ENCODE measurements at regions not wholly inside any gene's neighbourhood (a gene's known extent, or its start where the extent isn't known, plus 50 kb on each side); places are given as distances from the start of the nearest gene placed in this dataset.

GRCh38 chr9:31320494-31320893 is 1063.9 kb upstream of the ACO1 start:
- no TSS peak for BruUV-seq (replicated peaks)
- Histone ChIP-seq H3K27me3 (ENCODE audit: control insufficient read depth, insufficient read depth, low read length) (no peaks in the 10 kb centered on the region), H3K9me3 (ENCODE audit: control insufficient read depth, insufficient read depth, low read depth, low read length) (0 out of 2 replicates have a peak, but pooled peaks cover 2% of the 10 kb centered on the region), H3K36me3 (ENCODE audit: control insufficient read depth, insufficient read depth, low read length) (no peaks in the 10 kb centered on the region), H3K4me3 (ENCODE audit: low read depth in 2 of 2, low read length in 2 of 2) (no peak overlapping the region), H3K4me1 (ENCODE audit: control insufficient read depth, insufficient read depth, low read length) (no peaks in the 10 kb centered on the region), H3K27ac (ENCODE audit: low read length) (no peak overlapping the region)
- TF ChIP-seq, protein P1, sequence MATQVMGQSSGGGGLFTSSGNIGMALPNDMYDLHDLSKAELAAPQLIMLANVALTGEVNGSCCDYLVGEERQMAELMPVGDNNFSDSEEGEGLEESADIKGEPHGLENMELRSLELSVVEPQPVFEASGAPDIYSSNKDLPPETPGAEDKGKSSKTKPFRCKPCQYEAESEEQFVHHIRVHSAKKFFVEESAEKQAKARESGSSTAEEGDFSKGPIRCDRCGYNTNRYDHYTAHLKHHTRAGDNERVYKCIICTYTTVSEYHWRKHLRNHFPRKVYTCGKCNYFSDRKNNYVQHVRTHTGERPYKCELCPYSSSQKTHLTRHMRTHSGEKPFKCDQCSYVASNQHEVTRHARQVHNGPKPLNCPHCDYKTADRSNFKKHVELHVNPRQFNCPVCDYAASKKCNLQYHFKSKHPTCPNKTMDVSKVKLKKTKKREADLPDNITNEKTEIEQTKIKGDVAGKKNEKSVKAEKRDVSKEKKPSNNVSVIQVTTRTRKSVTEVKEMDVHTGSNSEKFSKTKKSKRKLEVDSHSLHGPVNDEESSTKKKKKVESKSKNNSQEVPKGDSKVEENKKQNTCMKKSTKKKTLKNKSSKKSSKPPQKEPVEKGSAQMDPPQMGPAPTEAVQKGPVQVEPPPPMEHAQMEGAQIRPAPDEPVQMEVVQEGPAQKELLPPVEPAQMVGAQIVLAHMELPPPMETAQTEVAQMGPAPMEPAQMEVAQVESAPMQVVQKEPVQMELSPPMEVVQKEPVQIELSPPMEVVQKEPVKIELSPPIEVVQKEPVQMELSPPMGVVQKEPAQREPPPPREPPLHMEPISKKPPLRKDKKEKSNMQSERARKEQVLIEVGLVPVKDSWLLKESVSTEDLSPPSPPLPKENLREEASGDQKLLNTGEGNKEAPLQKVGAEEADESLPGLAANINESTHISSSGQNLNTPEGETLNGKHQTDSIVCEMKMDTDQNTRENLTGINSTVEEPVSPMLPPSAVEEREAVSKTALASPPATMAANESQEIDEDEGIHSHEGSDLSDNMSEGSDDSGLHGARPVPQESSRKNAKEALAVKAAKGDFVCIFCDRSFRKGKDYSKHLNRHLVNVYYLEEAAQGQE (IDR thresholded peaks at IDR 0.05; ENCODE audit: insufficient read depth in 1 of 2, low read depth in 2 of 2, low read length in 1 of 2): no peak
- no peak for TF ChIP-seq SIN3A (IDR thresholded peaks at IDR 0.05; ENCODE audit: borderline replicate concordance, insufficient read depth, low read depth, low read length)
- TF ChIP-seq TCF7L2 (IDR thresholded peaks at IDR 0.05; ENCODE audit: low read depth, low read length): no peak
- TF ChIP-seq, protein P2, sequence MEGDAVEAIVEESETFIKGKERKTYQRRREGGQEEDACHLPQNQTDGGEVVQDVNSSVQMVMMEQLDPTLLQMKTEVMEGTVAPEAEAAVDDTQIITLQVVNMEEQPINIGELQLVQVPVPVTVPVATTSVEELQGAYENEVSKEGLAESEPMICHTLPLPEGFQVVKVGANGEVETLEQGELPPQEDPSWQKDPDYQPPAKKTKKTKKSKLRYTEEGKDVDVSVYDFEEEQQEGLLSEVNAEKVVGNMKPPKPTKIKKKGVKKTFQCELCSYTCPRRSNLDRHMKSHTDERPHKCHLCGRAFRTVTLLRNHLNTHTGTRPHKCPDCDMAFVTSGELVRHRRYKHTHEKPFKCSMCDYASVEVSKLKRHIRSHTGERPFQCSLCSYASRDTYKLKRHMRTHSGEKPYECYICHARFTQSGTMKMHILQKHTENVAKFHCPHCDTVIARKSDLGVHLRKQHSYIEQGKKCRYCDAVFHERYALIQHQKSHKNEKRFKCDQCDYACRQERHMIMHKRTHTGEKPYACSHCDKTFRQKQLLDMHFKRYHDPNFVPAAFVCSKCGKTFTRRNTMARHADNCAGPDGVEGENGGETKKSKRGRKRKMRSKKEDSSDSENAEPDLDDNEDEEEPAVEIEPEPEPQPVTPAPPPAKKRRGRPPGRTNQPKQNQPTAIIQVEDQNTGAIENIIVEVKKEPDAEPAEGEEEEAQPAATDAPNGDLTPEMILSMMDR (IDR thresholded peaks at IDR 0.05): no peak
- no peak for TF ChIP-seq POLR2AphosphoS5 (IDR thresholded peaks at IDR 0.05; ENCODE audit: low read depth, low read length)
- CTCF ChIA-PET: no interaction called here
- intact Hi-C loops (cut with micrococcal nuclease; ENCODE audit: unreplicated experiment): no loop called here
- in situ Hi-C loops (cut with HindIII; ENCODE audit: low pct_unique_long_range_greater_than_20kb, low sequenced_read_pairs): no loop called here
- POLR2A ChIA-PET: no interaction called here
- DNase-seq (ENCODE audit: low read depth, low spot score) (no peak), ATAC-seq (no peak)

GRCh38 chr9:31321256-31321655 is 1063.2 kb upstream of the ACO1 start:
- in situ Hi-C loops (cut with HindIII; ENCODE audit: low pct_unique_long_range_greater_than_20kb, low sequenced_read_pairs) (no loop called here), intact Hi-C loops (cut with micrococcal nuclease; ENCODE audit: unreplicated experiment) (no loop called here)
- Histone ChIP-seq H3K4me1 (ENCODE audit: control insufficient read depth, insufficient read depth, low read length) (no peaks in the 10 kb centered on the region), H3K9me3 (ENCODE audit: control insufficient read depth, insufficient read depth, low read depth, low read length) (no peaks in the 10 kb centered on the region), H3K27me3 (ENCODE audit: control insufficient read depth, insufficient read depth, low read length) (no peaks in the 10 kb centered on the region), H3K4me3 (ENCODE audit: low read depth in 2 of 2, low read length in 2 of 2) (no peak overlapping the region), H3K27ac (ENCODE audit: low read length) (no peak overlapping the region), H3K36me3 (ENCODE audit: control insufficient read depth, insufficient read depth, low read length) (no peaks in the 10 kb centered on the region)
- DNase-seq (ENCODE audit: low read depth, low spot score) (no peak), ATAC-seq (no peak)
- no TSS peak for BruUV-seq (replicated peaks)
- ChIA-PET CTCF (no interaction called here), POLR2A (no interaction called here)
- TF ChIP-seq SIN3A (IDR thresholded peaks at IDR 0.05; ENCODE audit: borderline replicate concordance, insufficient read depth, low read depth, low read length) (no peak), POLR2AphosphoS5 (IDR thresholded peaks at IDR 0.05; ENCODE audit: low read depth, low read length) (no peak), TCF7L2 (IDR thresholded peaks at IDR 0.05; ENCODE audit: low read depth, low read length) (no peak)
- TF ChIP-seq, protein P1 (IDR thresholded peaks at IDR 0.05; ENCODE audit: insufficient read depth in 1 of 2, low read depth in 2 of 2, low read length in 1 of 2): no peak
- TF ChIP-seq, protein P2 (IDR thresholded peaks at IDR 0.05): no peak
